Gastrocnemius medialis (tissue), 4 donors: ENCODE measurements at regions not wholly inside any gene's neighbourhood (a gene's known extent, or its start where the extent isn't known, plus 50 kb on each side); places are given as distances from the start of the nearest gene placed in this dataset.

Source experiments
- POLR2A ChIP-seq, 2 donors: fragments of 450-650 bp; IDR thresholded peaks; one replicate each; pipeline ENCODE4 v1.6.1; 2017; ENCODE audit warnings: antibody characterized with exemption in 2 of 2, mild to moderate bottlenecking in 2 of 2, moderate library complexity in 2 of 2
- TF ChIP-seq, protein P1 (sequence below), 5 experiments: fragments of 450-650 bp in 3 of 5; fragments of 200-600 bp in 2 of 5; sonication (generic) in 2 of 5; IDR thresholded peaks in 4 of 5; conservative IDR thresholded peaks in 1 of 5; 1 replicate in 4 of 5; 2 replicates in 1 of 5; pipeline ENCODE4 v1.5.1; 2016 to 2019; ENCODE audit warnings: antibody characterized with exemption in 5 of 5, mild to moderate bottlenecking in 3 of 5, moderate library complexity in 3 of 5

DNA sequence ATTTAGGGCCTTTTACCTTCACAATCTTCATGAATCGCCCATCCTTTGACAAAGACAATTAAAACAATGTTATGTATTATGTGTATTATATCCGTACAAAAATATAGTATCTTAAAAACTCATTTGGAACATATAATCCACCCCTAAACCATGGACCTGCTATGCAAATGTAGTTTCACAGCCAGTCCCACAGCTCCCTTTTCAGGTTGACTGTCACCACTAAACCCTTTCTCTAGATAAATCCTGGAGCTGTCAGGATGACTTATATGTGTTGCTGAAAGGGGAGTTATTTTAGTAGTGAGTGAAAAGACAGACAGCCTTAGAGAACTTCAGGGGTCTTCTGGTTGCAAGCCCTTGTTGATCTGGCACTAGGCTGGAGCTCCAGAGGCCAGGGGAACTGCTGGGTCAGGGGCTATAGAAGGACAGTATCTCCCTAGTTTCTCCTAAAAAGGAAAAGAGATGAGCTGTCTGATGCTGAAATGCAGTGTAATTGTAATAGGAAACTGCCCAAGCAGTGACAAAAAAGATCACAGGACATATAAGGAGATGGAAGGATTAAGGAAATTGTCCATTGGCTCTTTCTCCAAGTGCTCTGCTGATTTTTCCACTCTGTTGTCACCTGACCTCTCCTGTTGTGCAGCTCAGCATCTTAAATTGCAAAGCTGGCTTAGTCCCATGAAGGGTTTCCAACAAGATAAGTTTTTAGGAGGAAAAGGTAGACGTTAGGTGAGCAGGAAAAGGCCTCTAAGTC, 127.7 kb downstream of the S1PR1 start:
- TF ChIP-seq, protein P1, sequence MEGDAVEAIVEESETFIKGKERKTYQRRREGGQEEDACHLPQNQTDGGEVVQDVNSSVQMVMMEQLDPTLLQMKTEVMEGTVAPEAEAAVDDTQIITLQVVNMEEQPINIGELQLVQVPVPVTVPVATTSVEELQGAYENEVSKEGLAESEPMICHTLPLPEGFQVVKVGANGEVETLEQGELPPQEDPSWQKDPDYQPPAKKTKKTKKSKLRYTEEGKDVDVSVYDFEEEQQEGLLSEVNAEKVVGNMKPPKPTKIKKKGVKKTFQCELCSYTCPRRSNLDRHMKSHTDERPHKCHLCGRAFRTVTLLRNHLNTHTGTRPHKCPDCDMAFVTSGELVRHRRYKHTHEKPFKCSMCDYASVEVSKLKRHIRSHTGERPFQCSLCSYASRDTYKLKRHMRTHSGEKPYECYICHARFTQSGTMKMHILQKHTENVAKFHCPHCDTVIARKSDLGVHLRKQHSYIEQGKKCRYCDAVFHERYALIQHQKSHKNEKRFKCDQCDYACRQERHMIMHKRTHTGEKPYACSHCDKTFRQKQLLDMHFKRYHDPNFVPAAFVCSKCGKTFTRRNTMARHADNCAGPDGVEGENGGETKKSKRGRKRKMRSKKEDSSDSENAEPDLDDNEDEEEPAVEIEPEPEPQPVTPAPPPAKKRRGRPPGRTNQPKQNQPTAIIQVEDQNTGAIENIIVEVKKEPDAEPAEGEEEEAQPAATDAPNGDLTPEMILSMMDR (IDR thresholded peaks at IDR 0.05 in 4 of 5, conservative IDR thresholded peaks at IDR 0.05 in 1 of 5), result no peak
- no peak for TF ChIP-seq POLR2A (IDR thresholded peaks at IDR 0.05)
